Hepatic stellate cell (primary cell): ENCODE measurements at regions not wholly inside any gene's neighbourhood (a gene's known extent, or its start where the extent isn't known, plus 50 kb on each side); places are given as distances from the start of the nearest gene placed in this dataset.
"Not testable (repeated sequence)": the region's sequence is repeated elsewhere in the genome, so short reads cannot be mapped to it uniquely, and the experiment has no call there.

ENCODE experiments used
- DNase-seq: peaks from one replicate; pipeline ENCODE4 v3.0.0; 2011; ENCODE audit warnings: low spot score

- DNase-seq = no peak
These were observed 415.8 kb upstream of the NR3C2 start for GRCh38 chr4:148857973-148858534.

GRCh38 chr4:148857239-148857972, 415.2 kb upstream of the NR3C2 start:
- no peak for DNase-seq

- DNase-seq = no peak
These were observed 412.0 kb upstream of the NR3C2 start for GRCh38 chr4:148854203-148854602.

GRCh38 chr4:148852092-148852699, 410.0 kb upstream of the NR3C2 start:
- DNase-seq = no peak

- no peak for DNase-seq
These were observed 408.2 kb upstream of the NR3C2 start for GRCh38 chr4:148850257-148850995.

GRCh38 chr4:148849581-148849980, 407.4 kb upstream of the NR3C2 start:
- no peak for DNase-seq

- DNase-seq = no peak
These were observed 405.5 kb upstream of the NR3C2 start for GRCh38 chr4:148847544-148848255.

GRCh38 chr4:148845609-148846008, 403.4 kb upstream of the NR3C2 start:
- no peak for DNase-seq

GRCh38 chr4:148843625-148844024, 401.4 kb upstream of the NR3C2 start:
- no peak for DNase-seq

GRCh38 chr4:148842843-148843242, 400.6 kb upstream of the NR3C2 start:
- DNase-seq = no peak

- not testable (repeated sequence) for DNase-seq
These were observed 395.4 kb upstream of the NR3C2 start for GRCh38 chr4:148837571-148837970.

GRCh38 chr4:148834804-148835631, 392.8 kb upstream of the NR3C2 start:
- peak; percentile 31 for DNase-seq

- peak; percentile 69 for DNase-seq
These were observed 389.7 kb upstream of the NR3C2 start for GRCh38 chr4:148831945-148832344.

GRCh38 chr4:148828291-148828690, 386.1 kb upstream of the NR3C2 start:
- no peak for DNase-seq

GRCh38 chr4:148827781-148828180, 385.6 kb upstream of the NR3C2 start:
- no peak for DNase-seq

- DNase-seq = no peak
These were observed 381.2 kb upstream of the NR3C2 start for GRCh38 chr4:148823419-148823769.

GRCh38 chr4:148822572-148823418, 380.6 kb upstream of the NR3C2 start:
- DNase-seq = no peak

GRCh38 chr4:148814030-148814429, 371.8 kb upstream of the NR3C2 start:
- DNase-seq = no peak

GRCh38 chr4:148813289-148813688, 371.1 kb upstream of the NR3C2 start:
- DNase-seq = no peak

GRCh38 chr4:148812101-148812500, 369.9 kb upstream of the NR3C2 start:
- no peak for DNase-seq
